ENCODE measurements at regions not wholly inside any gene's neighbourhood (a gene's known extent, or its start where the extent isn't known, plus 50 kb on each side); places are given as distances from the start of the nearest gene placed in this dataset.

- no peak for DNase-seq (ENCODE audit: low read depth)
These were observed 226.0 kb downstream of the SNX18 start for GRCh38 chr5:54743581-54743980.

- no peak for DNase-seq (ENCODE audit: low read depth)
These were observed 224.9 kb downstream of the SNX18 start for GRCh38 chr5:54742417-54742891.

- no peak for DNase-seq (ENCODE audit: low read depth)
These were observed 224.2 kb downstream of the SNX18 start for GRCh38 chr5:54741711-54742110.

- DNase-seq (ENCODE audit: low read depth): no peak
These were observed 222.6 kb downstream of the SNX18 start for GRCh38 chr5:54740141-54740540.

- no peak for DNase-seq (ENCODE audit: low read depth)
These were observed 221.8 kb downstream of the SNX18 start for GRCh38 chr5:54739371-54739770.

- no peak for DNase-seq (ENCODE audit: low read depth)
These were observed 221.4 kb downstream of the SNX18 start for GRCh38 chr5:54738973-54739367.

- no peak for DNase-seq (ENCODE audit: low read depth)
These were observed 220.8 kb downstream of the SNX18 start for GRCh38 chr5:54738118-54738972.

- no peak for DNase-seq (ENCODE audit: low read depth)
These were observed 218.6 kb downstream of the SNX18 start for GRCh38 chr5:54736003-54736797.

- no peak for DNase-seq (ENCODE audit: low read depth)
These were observed 215.5 kb downstream of the SNX18 start for GRCh38 chr5:54733101-54733500.

GRCh38 chr5:54732108-54732507, 214.5 kb downstream of the SNX18 start:
- no peak for DNase-seq (ENCODE audit: low read depth)

- DNase-seq (ENCODE audit: low read depth): no peak
These were observed 211.0 kb downstream of the SNX18 start for GRCh38 chr5:54728588-54728915.

GRCh38 chr5:54727874-54728587, 210.5 kb downstream of the SNX18 start:
- no peak for DNase-seq (ENCODE audit: low read depth)

GRCh38 chr5:54725391-54726280, 208.1 kb downstream of the SNX18 start:
- DNase-seq (ENCODE audit: low read depth): no peak

GRCh38 chr5:54722846-54723433, 205.4 kb downstream of the SNX18 start:
- no peak for DNase-seq (ENCODE audit: low read depth)

- DNase-seq (ENCODE audit: low read depth): no peak
These were observed 204.5 kb downstream of the SNX18 start for GRCh38 chr5:54721951-54722654.

- DNase-seq (ENCODE audit: low read depth): no peak
These were observed 203.6 kb downstream of the SNX18 start for GRCh38 chr5:54721116-54721515.

GRCh38 chr5:54720341-54720740, 202.8 kb downstream of the SNX18 start:
- no peak for DNase-seq (ENCODE audit: low read depth)

GRCh38 chr5:54719384-54720283, 202.1 kb downstream of the SNX18 start:
- no peak for DNase-seq (ENCODE audit: low read depth)

GRCh38 chr5:54718656-54719055, 201.1 kb downstream of the SNX18 start:
- DNase-seq (ENCODE audit: low read depth): no peak

Data from fibroblast of the conjunctiva (primary cell).